Fibroblast of pulmonary artery (primary cell): ENCODE measurements at regions not wholly inside any gene's neighbourhood (a gene's known extent, or its start where the extent isn't known, plus 50 kb on each side); places are given as distances from the start of the nearest gene placed in this dataset.
"Not testable (repeated sequence)": the region's sequence is repeated elsewhere in the genome, so short reads cannot be mapped to it uniquely, and the experiment has no call there.

Experiments
- DNase-seq: peaks from one replicate; pipeline ENCODE4 v3.0.0-alpha.2; 2010; ENCODE audit warnings: low read depth
- H3K4me3 ChIP-seq: replicated peaks from 2 replicates; pipeline ENCODE4 v1.5.1; 2011; ENCODE audit warnings: low read depth, mild to moderate bottlenecking, control low read depth, low read length, moderate library complexity
- TF ChIP-seq, protein P1 (sequence below): IDR thresholded peaks from 2 replicates; pipeline ENCODE4 v1.5.1; 2011; ENCODE audit warnings: mild to moderate bottlenecking, control low read depth, low read length, inconsistent platforms; ENCODE audit errors: missing control alignments

DNA sequence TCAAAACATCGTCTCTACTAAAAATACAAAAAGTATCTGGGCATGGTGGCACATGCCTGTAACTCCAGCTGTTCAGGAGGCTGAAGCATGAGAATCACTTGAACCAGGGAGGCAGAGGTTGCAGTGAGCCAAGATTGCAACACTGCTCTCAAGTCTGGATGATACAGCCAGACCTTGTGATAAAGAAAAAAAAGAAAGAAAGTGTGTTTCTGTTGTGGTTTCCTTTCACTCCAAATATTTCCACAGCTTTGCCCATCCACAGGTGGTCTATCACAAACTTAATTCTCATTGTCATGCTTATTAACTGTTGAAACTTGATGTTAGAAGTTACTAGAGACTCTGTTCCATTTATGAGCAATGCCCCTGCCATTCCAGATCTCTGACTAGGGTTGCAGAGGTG is 316.0 kb upstream of the SEMA3C start:
- TF ChIP-seq, protein P1, sequence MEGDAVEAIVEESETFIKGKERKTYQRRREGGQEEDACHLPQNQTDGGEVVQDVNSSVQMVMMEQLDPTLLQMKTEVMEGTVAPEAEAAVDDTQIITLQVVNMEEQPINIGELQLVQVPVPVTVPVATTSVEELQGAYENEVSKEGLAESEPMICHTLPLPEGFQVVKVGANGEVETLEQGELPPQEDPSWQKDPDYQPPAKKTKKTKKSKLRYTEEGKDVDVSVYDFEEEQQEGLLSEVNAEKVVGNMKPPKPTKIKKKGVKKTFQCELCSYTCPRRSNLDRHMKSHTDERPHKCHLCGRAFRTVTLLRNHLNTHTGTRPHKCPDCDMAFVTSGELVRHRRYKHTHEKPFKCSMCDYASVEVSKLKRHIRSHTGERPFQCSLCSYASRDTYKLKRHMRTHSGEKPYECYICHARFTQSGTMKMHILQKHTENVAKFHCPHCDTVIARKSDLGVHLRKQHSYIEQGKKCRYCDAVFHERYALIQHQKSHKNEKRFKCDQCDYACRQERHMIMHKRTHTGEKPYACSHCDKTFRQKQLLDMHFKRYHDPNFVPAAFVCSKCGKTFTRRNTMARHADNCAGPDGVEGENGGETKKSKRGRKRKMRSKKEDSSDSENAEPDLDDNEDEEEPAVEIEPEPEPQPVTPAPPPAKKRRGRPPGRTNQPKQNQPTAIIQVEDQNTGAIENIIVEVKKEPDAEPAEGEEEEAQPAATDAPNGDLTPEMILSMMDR: no peak
- DNase-seq: peak; percentile 48
- no peak overlapping the region for H3K4me3 ChIP-seq

DNA sequence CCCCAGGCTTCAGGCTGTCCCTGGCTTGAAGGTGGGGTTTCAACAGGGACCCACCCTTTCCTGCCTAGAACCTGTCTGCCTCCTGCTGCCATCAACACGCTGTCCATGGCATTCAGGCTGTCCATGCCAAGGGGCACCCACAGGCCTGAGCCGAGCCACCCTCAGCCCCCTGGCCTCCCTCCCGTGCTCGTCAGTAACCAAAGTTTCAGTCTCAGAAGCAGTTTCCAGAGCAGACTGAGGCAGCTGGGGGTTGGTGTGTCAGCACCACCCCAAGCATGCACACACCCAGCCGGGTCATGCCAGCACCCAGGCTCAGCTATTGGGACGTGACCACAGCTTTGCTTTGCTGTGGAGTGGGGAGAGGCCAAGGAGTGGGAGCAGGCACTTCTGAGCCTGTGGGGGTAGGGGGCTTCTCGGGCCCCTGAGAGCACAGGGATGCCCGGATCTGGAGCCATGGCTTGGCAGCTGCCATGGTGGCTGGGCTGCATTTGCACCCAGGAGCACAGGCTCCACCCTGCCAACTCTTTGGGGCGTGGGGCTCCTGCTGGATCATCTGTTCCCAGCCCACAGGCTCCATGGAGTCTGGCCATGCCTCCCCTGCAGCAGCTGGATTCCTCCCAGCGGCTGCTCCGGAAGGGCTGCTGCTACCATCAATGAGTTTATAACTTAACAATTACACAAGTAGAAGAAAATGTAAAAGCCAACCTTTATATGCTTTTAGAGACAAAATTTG is 314.5 kb upstream of the SEMA3C start:
- peak; percentile 24 for DNase-seq
- TF ChIP-seq, protein P1: no peak
- no peak overlapping the region for H3K4me3 ChIP-seq

DNA sequence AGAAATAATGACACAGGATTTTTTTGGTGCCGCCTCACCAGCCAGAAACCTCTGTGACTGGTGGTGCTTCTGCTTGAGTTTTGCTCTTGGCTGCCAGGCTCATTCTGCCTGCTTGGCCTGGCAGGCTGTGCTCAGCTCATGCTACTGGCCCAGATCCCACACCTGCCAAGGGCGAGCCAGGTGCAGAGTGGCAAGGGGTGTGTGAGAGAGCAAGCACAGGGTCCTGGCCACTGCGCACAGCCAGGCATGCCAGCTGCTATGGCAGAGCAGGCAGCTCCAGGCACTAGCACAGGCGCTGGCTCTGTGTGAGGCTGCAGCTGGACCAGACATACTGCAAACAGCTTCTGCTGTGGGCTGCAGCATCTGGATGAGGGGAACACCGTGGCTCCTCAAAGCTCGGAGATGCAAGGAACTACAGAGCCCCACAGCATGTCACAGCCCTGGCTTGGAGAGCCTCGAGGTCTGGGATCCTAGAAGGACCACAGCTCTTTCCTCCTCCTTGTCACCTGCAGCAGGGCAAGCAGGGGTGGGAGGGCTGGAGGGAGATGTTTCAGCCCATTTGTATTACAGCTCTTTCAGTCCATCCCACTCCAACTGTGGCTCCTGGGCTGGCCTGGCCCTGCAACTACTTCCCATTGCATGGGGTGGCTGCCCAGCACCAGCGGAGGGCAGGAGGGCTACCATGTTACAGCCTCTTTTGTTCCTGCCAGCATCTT is 313.4 kb upstream of the SEMA3C start:
- TF ChIP-seq, protein P1: no peak
- no peak overlapping the region for H3K4me3 ChIP-seq
- DNase-seq: no peak

DNA sequence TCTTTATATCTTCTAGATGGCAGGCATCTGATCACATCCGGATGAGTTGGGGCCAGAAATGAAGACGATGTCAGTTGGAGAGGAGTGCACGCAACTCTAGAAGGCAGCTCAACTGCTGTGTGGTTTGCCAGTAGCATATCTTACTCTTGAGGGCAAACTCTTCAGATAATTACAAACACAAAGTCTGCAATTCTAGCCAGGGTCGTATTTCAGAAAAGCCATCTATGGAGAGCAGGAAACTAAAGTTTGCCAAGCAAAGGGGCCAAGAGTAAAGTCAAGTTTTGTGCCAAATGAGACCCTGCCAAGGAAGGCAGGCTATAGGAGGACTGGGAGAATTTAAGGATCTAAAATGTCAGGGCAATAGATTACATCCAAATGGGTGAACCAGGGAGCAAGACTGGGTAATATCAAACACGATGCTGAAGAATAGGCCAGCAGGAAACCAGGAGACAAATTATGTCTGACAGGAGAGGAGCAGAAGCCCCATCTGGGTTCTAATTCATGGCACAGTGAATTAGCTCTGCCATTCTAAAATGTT is 312.5 kb upstream of the SEMA3C start:
- no peak for DNase-seq
- no peak overlapping the region for H3K4me3 ChIP-seq
- TF ChIP-seq, protein P1: no peak

DNA sequence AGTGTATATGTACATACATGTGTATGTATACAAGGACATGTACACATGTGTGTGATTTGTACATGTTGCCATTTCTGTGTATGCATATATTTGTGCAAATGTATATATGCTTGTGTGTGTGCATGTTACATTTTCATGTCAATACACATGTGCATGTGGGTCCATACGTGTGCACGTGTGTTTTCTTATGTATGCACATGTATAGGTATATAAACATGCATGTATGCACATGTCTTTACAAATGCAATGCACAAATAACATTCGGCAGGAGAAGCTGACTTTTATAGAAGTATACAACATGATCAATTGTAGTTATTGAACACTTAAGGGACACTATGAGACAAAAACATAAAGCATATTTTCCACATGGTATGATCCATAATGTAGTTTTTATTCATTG is 307.4 kb upstream of the SEMA3C start:
- H3K4me3 ChIP-seq: no peak overlapping the region
- no peak for DNase-seq
- TF ChIP-seq, protein P1: no peak

DNA sequence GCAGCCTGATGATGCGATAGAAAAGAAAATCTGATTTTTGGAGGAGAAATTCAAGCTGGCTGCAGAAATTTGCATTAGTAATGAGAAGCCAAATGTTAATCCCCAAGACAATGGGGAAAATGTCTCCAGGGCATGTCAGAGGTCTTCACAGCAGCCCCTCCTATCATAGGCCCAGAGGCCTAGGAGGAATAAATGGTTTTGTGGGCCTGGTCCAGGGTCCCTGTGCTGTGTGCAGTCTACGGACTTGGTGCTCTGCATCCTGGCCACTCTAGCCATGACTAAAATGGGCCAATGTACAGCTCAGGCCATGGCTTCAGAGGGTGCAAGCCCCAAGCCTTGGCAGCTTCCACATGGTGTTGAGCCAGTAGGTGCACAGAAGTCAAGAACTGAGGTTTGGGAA is 303.8 kb upstream of the SEMA3C start:
- DNase-seq: not testable (repeated sequence)

DNA sequence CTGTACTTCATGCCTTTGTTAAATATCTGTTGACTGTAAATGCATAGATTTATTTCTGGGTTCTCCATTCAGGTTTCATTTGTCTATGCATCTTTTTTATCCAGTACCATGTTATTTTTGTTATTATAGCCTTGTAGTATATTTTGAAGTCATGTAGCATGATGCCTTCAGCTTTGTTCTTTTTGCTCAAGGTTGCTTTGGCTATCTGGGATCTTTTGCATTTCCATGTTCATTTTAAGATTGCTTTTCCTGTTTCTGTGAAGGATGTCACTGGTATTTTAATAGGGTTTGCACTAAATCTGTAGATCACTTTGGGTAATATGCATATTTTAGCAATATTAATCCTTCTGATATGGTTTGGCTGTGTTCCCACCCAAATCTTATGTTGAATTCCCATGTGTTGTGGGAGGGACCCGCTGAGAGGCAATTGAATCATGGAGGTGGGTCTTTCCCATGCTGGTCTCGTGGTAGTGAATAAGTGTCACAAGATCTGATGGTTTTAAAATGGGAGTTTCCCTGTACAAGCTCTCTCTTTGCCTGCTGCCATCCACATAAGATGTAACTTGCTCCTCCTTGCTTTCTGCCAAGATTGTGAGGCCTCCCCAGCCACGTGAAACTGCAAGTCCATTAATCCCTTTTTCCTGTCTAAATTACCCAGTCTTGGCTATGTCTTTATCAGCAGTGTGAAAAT is 302.8 kb upstream of the SEMA3C start:
- no peak overlapping the region for H3K4me3 ChIP-seq
- TF ChIP-seq, protein P1: no peak
- no peak for DNase-seq

More for the DNA sequence above, 303.8 kb upstream of the SEMA3C start:
- not testable (repeated sequence) for H3K4me3 ChIP-seq
